NCI-H2029 (cell line): ENCODE measurements at regions not wholly inside any gene's neighbourhood (a gene's known extent, or its start where the extent isn't known, plus 50 kb on each side); places are given as distances from the start of the nearest gene placed in this dataset.

ENCODE experiments used
- DNase-seq: peaks from one replicate; lab custom pipeline; 2025; lab: John Stamatoyannopoulos, UW

- DNase-seq: no peak
These were observed 431.2 kb upstream of the THBS1 start for GRCh38 chr15:39149636-39150150.

DNA sequence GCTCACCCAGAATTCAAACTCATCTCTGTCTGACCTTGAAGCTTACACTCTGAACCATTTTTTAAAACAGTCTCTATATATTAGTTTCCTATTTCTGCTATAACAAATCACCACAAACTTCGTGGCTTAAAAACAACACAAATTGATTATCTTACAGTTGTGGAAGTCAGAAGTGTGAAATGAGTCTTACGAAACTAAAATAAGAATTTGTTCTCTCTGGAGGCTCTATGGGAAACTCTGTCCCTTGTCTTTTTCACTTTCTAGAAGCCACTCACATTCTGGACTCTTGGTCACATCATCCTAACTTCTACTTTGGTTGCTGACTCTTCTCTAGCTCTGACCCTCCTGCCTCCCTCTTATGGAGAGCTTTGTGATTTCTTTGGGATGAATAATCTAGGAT lies 429.3 kb upstream of the THBS1 start:
- DNase-seq: no peak

DNA sequence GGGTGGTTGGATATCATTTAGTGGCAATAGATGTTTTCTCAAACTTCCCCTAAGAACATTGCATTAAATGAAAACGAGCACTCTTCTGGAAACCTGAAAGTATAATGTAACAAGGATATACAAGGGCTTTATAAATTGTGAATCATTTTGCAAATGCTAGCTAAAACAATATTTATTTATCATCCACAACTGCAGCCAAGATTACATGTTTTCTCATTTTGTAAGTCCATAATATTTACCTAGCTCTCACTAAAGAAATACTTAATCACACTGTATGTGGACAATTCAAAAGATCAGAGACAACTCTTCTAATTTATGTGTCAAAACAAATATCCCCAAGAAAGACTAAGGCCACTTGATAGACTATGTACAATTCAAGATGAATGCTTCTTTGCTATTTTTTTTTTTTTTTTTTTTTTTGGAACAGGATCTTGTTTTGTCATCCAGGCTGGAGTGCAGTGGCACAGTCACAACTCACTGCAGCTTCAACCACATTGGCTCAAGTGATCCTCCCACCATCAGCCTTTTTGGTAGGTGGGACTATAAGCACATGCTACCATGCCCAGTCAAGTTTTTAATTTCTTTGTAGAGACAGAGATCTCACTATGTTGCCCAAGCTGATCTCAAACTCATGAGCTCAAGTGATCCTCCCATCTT lies 427.7 kb upstream of the THBS1 start:
- DNase-seq: peak; percentile 9

GRCh38 chr15:39153716-39154115 lies 427.2 kb upstream of the THBS1 start:
- DNase-seq: peak; percentile 63

- DNase-seq: no peak
These were observed 426.6 kb upstream of the THBS1 start for GRCh38 chr15:39154227-39154638.

DNA sequence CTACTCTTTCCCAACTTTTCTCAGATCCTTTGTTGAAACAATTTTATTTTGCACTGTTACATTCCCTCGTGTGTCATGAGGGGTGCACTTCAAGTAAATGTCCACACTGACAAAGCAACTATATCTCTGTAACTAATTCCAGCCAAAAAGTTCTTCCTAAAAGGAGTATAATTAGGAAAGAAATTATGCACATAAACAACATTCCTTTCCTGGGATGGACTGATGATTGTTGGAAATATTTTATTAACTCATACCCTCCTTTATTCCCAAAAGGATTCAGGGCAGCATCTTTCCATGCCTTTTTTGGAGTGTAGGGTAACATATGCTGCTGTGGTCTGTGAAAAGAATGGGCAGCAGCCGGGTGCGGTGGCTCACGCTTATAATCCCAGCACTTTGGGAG lies 426.1 kb upstream of the THBS1 start:
- no peak for DNase-seq

DNA sequence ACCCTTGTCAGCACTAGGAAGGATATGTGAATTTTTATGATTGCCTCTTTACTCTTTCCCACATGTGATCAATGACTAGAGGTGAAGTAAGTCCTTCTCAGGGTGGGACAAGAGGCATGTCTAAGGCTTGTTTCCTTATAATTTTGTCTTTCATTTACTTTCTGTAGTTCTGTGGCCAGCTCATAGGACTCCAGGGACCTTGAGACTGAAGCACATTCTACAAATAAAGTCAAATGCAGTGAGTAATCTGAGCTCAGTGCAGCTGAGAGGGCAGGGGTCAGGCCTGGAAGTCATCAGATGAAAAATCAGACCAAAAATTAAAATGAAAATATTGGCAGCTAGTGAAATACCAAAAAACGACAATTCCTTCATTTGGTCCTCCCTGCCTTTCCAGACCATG lies 424.7 kb upstream of the THBS1 start:
- no peak for DNase-seq

DNA sequence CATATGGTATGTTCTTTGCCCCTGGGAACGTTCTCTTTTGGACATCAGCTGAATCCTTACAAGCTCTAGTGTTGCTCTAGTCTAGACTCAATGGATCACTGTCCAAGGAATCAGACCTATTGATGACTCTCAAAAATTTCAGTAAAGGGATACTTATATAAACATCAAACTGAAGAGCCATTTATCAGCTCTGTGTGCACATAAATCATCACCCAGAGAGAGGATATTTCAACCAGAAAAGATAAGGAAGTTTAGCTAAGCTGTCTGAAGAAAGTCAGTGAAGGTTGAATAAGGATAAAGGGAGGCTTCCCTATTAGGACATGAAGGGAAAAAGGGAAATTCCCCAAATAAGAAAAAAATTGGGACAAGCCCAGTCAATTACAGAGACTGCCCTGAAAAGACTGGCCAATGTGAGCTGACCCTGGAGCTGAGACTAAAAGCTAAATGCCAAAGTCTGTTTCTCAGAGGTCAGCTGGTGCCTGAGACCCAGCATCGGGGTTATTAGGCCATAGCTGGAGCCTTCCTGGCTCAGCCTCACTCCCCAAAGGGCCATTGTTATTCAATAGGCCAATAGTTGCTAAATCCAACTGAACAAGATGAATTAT lies 424.1 kb upstream of the THBS1 start:
- DNase-seq: no peak

- DNase-seq: no peak
These were observed 423.0 kb upstream of the THBS1 start for GRCh38 chr15:39157882-39158281.

GRCh38 chr15:39159833-39160232 lies 421.0 kb upstream of the THBS1 start:
- DNase-seq: no peak

- DNase-seq: no peak
These were observed 419.8 kb upstream of the THBS1 start for GRCh38 chr15:39161096-39161495.

DNA sequence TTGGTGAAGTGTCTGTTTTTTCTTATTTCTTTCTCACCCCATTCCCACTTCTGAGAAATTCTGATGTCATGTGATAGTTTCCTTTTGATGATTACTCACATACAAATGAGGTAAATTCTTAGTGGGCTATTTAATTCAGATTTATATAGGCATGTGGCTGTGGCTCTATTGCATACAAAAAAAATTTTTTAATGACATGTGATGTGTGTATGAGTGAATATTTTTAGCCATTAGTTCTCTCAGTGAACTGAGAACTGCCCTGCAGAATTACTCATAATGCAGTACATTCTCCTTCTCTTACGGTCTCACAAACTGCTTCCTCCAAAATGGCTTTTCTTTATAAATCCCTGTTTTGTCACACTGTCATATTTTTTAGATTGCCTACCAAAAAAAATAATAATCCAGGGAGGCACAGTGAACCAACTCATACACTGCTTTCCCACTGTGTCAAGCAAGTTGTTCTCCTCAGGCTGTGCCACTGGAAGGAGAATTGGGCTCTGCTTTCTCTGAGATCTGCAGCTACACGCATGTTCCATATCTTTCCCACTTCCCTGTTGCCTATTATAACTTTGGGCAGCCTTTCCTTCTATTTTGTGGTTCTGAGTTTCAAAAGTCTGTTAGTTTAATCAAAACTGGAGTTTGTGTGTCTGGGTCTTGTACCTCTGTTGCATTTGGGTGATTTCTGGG lies 415.7 kb upstream of the THBS1 start:
- no peak for DNase-seq

GRCh38 chr15:39167164-39168058 lies 413.5 kb upstream of the THBS1 start:
- DNase-seq: no peak

DNA sequence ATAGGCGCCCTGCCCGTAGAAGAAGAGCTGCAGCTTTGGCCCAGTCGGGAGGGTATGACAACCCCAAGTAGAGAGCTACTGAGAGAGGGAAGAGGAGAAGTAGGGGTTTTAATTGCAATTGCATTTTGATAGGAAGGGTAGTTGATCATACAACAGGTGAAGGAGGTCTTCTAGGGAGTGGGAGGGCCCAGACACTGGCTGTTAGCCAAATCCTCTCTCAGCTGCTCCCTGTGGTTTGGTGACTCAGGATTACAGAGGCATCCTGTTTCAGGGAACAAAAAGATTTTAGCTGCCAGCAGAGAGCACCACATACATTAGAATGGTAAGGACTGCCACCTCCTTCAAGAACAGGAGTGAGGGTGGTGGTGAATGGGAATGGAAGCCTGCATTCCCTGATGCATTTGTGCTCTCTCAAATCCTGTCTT lies 408.9 kb upstream of the THBS1 start:
- DNase-seq: peak; percentile 64

GRCh38 chr15:39172380-39173281 lies 408.2 kb upstream of the THBS1 start:
- no peak for DNase-seq

DNA sequence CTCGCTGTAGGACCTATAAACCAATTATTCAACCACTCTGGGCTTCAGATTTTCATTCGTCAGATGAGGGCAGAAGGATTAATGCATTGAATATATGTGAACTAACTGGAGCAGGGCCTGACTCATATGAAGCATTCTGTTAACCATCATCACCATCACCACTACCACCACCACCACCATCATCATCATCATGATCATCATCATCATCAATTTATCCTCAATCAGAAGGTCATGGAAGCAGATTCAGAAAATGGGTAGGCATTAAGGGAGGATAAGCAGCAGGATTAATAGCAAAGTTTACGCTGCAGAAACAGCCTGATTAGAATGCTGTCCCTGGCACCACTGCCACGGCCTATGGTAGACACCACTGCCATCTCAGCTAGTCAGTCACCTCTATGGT lies 407.5 kb upstream of the THBS1 start:
- no peak for DNase-seq

DNA sequence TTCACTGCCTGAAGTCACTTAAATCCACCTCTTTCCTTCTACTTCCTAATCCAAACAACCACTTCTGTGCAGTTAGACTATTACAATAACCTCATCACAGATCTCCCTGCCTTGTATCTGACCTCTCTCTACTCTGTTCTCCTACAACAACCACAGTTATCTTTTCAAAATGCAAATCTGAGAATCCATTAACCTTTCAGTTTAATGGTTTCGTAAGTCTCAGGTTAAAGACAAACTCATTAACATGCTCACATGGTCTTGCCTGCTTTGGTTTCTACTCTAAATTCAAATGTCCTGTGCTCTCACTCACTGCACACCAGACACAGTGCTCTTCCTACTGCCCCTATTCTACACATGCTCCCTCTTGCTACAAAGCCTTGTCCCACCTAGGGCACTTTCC lies 406.5 kb upstream of the THBS1 start:
- DNase-seq: no peak

GRCh38 chr15:39176030-39176429 lies 404.8 kb upstream of the THBS1 start:
- no peak for DNase-seq

GRCh38 chr15:39177561-39177960 lies 403.3 kb upstream of the THBS1 start:
- DNase-seq: no peak

GRCh38 chr15:39180030-39180429 lies 400.8 kb upstream of the THBS1 start:
- no peak for DNase-seq

- no peak for DNase-seq
These were observed 400.4 kb upstream of the THBS1 start for GRCh38 chr15:39180483-39180933.
